Coronary artery (tissue), 2 donors: ENCODE measurements at regions not wholly inside any gene's neighbourhood (a gene's known extent, or its start where the extent isn't known, plus 50 kb on each side); places are given as distances from the start of the nearest gene placed in this dataset.

Experiments used
- DNase-seq: peaks from one replicate; pipeline ENCODE4 v3.0.0-alpha.2; 2017; ENCODE audit warnings: low spot score
- H3K27ac ChIP-seq, 2 donors: fragments of 200-600 bp; sonication (generic); one replicate each; pipeline ENCODE4 v1.5.1; 2016 to 2019
- H3K4me3 ChIP-seq: fragments of 200-600 bp; sonication (generic); 2 replicates; pipeline ENCODE4 v1.5.1; 2016; ENCODE audit warnings: mild to moderate bottlenecking, moderate library complexity
- CTCF ChIP-seq: fragments of 200-600 bp; sonication (generic); IDR thresholded peaks from one replicate; pipeline ENCODE4 v1.5.1; 2019; ENCODE audit warnings: antibody characterized with exemption

DNA sequence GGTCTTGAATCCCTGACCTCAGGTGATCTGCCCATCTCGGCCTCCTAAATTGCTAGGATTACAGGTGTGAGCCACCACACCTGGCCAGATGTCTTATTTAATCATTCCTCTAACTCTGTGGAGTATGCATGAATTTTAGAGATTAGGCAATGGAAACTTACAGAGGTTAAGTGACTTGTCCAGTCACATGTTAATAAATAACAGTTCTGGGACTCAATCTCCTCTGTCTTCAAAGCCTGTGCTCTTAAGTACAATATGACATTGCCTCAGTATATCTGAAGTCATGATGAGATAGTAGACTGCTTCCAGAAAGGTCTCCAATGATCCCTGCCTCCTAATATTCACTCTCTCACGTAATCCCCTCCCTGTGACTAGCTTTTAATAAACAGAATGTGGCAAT, 72.9 kb upstream of the TDRD3 start:
- no peak for DNase-seq
- H3K27ac ChIP-seq, result no peak overlapping the region
- TF ChIP-seq CTCF, result no peak
- H3K4me3 ChIP-seq, result no peak overlapping the region

DNA sequence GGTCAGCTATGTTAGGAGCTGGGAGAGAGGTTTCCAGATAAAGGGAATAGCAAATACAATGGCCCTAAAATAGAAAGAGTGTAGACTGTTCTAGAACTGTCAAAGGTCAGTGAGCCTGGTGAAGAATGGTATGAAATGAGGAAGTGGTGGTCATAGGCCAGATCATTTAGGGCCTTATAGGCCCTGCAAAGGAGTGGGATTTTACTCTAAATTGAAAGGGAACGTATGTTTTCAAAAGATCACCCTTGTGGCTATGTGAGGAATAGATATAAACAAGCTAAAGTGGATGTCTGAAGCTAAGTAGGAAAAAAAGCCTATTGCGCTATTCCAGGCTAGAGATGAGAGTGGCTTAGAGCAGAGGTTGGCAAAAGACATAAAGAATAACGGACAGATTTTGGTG, 70.7 kb upstream of the TDRD3 start:
- Histone ChIP-seq H3K4me3 (no peak overlapping the region), H3K27ac (no peak overlapping the region)
- TF ChIP-seq CTCF, result no peak
- no peak for DNase-seq

DNA sequence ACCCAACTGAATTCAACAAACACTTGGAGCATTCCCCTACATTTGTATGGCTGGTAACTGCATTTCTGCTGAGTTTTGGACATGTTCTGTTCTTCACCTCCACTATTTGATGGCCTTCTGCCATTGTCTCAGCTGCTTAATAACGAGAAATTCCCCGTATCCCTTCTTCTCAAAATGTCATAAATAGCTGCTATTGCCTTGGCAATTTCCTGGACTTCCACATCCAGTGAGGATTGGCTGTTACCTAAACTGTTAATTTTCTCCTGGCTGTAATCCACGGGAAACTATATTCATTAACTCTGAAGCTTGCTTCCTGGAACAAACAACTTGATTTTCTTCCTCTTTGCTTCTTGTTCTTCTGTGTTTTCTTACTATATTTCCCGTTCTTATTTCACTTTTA, 69.5 kb upstream of the TDRD3 start:
- H3K27ac ChIP-seq, result no peak overlapping the region
- peak overlapping the region; percentile 48 for H3K4me3 ChIP-seq
- no peak for DNase-seq
- TF ChIP-seq CTCF, result no peak

DNA sequence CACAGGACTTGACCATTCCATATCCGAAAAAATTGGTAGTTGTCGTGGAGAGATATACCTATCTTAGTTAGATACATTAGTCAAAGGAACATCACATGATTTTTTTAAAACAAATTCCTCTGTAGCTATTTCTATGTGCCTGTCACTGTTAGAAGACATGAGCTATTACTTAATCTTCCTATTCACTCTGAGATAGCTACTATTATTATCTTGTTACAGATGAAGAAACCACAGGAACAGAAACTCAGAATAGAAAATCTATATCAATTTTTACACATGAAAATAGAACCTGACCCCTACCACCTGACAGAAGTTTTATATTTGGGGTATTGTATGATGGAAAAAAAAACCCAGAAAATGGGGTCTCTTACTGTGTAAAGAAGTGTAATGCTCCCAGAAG, 68.9 kb upstream of the TDRD3 start:
- no peak for TF ChIP-seq CTCF
- no peak for DNase-seq
- no peak overlapping the region for H3K27ac ChIP-seq
- H3K4me3 ChIP-seq, result no peak overlapping the region

- no peak for DNase-seq
- Histone ChIP-seq H3K27ac (no peak overlapping the region), H3K4me3 (no peak overlapping the region)
- TF ChIP-seq CTCF, result no peak
Measured at GRCh38 chr13:60329221-60329923, 67.6 kb upstream of the TDRD3 start.

GRCh38 chr13:60331249-60332012, 65.6 kb upstream of the TDRD3 start:
- TF ChIP-seq CTCF, result no peak

DNA sequence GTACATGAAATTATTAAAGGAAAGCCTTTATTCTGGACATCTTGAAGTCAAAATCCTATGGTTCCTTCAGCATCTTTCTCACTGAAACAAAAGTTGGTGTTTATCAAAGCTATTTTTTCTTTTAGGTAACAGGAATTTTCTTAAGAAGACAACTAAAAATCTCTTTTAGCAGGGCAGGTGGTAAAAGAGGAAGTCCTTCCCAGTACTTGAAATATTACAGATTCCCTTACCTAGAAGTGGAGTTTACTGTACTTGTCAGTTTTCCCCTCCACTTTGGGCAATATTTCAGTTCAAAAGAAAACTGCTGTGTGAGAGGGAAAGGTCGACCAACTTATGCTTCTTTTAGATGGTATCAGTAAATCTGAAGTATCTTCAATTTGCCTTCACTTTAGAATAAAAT, 64.3 kb upstream of the TDRD3 start:
- no peak for DNase-seq
- no peak overlapping the region for H3K27ac ChIP-seq
- no peak for TF ChIP-seq CTCF
- H3K4me3 ChIP-seq, result no peak overlapping the region

More at GRCh38 chr13:60331249-60332012, 65.6 kb upstream of the TDRD3 start:
- Histone ChIP-seq H3K4me3 (no peak overlapping the region), H3K27ac (no peak overlapping the region)
- DNase-seq, result no peak
